Peyer's patch (tissue), 4 donors: ENCODE measurements at regions not wholly inside any gene's neighbourhood (a gene's known extent, or its start where the extent isn't known, plus 50 kb on each side); places are given as distances from the start of the nearest gene placed in this dataset.

Experiments
- DNase-seq, 3 donors: peaks; one replicate each; pipeline ENCODE4 v3.0.0-alpha.2; 2017 to 2019
- H3K27ac ChIP-seq, 4 donors: fragments of 200-600 bp; sonication (generic); one replicate each; pipeline ENCODE4 v1.5.1; 2016 to 2019
- H3K27me3 ChIP-seq, 2 donors: fragments of 200-600 bp; sonication (generic); one replicate each; pipeline ENCODE4 v1.5.1; 2019
- H3K36me3 ChIP-seq, 3 donors: fragments of 200-600 bp; sonication (generic); one replicate each; pipeline ENCODE4 v1.5.1; 2016 to 2019
- H3K4me1 ChIP-seq, 4 donors: fragments of 200-600 bp; sonication (generic); one replicate each; pipeline ENCODE4 v1.5.1; 2016 to 2019
- H3K4me3 ChIP-seq, 4 donors: fragments of 200-600 bp; sonication (generic); 1 replicate in 3 of 4; 2 replicates in 1 of 4; pipeline ENCODE4 v1.5.1; 2016 to 2019; ENCODE audit warnings: mild to moderate bottlenecking in 1 of 4
- H3K9me3 ChIP-seq, 4 donors: fragments of 200-600 bp; sonication (generic); one replicate each; pipeline ENCODE4 v1.5.1; 2016 to 2019; ENCODE audit warnings: mild to moderate bottlenecking in 1 of 4
- POLR2A ChIP-seq, 2 donors: fragments of 450-650 bp; IDR thresholded peaks; one replicate each; pipeline ENCODE4 v1.5.1; 2017; ENCODE audit warnings: antibody characterized with exemption in 2 of 2, mild to moderate bottlenecking in 2 of 2, moderate library complexity in 2 of 2
- TF ChIP-seq, protein P1 (sequence below), 6 experiments: fragments of 450-650 bp in 4 of 6; fragments of 200-600 bp in 2 of 6; sonication (generic) in 1 of 6; IDR thresholded peaks; one replicate each; pipeline ENCODE4 v1.5.1; 2017 to 2019; ENCODE audit warnings: antibody characterized with exemption in 6 of 6, mild to moderate bottlenecking in 3 of 6, moderate library complexity in 1 of 6

DNA sequence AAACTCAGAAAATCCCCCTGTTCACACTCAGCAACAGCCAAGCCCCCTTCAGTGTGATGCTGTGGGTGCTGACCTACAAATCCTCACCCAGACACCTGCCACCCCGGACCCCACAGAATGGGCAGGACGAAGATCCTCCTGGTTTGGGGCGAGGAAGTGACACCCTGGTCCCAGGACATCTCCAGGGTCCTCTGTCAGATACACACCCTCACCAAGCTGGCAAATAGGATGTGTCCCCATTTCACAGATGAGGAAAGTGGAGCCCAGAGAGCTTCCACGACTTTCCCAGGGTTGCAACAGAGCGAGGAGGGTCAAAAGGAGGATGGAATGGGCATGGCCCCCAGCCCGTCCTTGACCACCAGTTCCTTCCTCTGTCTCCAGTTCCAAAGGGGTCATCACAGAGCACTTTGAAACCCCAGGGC is 92.0 kb upstream of the AFDN start:
- no peaks in the 10 kb centered on the region for H3K9me3 ChIP-seq
- TF ChIP-seq, protein P1, sequence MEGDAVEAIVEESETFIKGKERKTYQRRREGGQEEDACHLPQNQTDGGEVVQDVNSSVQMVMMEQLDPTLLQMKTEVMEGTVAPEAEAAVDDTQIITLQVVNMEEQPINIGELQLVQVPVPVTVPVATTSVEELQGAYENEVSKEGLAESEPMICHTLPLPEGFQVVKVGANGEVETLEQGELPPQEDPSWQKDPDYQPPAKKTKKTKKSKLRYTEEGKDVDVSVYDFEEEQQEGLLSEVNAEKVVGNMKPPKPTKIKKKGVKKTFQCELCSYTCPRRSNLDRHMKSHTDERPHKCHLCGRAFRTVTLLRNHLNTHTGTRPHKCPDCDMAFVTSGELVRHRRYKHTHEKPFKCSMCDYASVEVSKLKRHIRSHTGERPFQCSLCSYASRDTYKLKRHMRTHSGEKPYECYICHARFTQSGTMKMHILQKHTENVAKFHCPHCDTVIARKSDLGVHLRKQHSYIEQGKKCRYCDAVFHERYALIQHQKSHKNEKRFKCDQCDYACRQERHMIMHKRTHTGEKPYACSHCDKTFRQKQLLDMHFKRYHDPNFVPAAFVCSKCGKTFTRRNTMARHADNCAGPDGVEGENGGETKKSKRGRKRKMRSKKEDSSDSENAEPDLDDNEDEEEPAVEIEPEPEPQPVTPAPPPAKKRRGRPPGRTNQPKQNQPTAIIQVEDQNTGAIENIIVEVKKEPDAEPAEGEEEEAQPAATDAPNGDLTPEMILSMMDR (IDR thresholded peaks at IDR 0.05) = no peak
- no peak for TF ChIP-seq POLR2A (IDR thresholded peaks at IDR 0.05)
- H3K27ac ChIP-seq = no peak overlapping the region
- DNase-seq = no peak
- peaks cover 0 to 6% (median 0%) of the 10 kb centered on the region in 4 donors for H3K4me1 ChIP-seq
- no peaks in the 10 kb centered on the region for H3K36me3 ChIP-seq
- no peaks in the 10 kb centered on the region for H3K27me3 ChIP-seq
- no peak overlapping the region for H3K4me3 ChIP-seq

DNA sequence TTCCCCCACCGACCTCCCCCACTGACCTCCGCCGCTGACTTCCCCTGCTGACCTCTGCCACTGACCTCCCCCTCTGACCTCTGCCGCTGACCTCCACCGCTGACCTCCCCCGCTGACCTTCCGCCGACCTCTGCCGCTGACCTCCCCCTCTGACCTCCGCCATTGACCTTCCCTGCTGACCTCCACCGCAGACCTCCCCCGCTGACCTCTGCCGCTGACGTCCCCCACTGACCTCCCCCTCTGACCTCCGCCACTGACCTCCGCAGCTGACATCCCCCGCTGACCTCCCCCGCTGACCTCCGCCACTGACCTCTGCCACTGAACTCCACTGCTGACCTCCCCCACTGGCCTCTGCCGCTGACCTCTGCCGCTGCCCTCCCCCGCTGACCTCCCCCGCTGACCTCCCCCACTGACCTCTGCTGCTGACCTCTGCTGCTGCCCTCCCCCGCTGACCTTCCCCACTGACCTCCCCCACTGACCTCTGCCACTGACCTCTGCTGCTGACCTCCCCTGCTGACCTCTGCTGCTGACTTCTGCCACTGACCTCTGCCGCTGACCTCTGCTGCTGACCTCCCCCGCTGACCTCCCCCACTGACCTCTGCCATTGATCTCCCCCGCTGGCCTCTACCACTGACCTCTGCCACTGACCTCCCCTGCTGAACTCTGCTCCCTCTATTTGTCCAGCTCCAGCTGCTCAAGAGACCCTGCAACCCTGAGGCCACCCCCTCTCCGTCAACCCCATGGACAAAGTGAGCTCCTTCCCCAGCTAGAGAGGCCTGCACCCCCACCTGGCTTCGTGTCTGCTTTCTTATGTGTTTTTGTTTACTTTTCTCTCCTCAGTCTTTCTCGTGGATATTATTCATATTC is 91.4 kb upstream of the AFDN start:
- H3K36me3 ChIP-seq = no peaks in the 10 kb centered on the region
- H3K9me3 ChIP-seq = no peaks in the 10 kb centered on the region
- TF ChIP-seq, protein P1 (IDR thresholded peaks at IDR 0.05) = no peak
- no peak for TF ChIP-seq POLR2A (IDR thresholded peaks at IDR 0.05)
- peak in 1 of 3 donors; percentile 38 for DNase-seq
- peaks cover 0 to 6% (median 0%) of the 10 kb centered on the region in 4 donors for H3K4me1 ChIP-seq
- no peaks in the 10 kb centered on the region for H3K27me3 ChIP-seq
- no peak overlapping the region for H3K4me3 ChIP-seq
- H3K27ac ChIP-seq = no peak overlapping the region

DNA sequence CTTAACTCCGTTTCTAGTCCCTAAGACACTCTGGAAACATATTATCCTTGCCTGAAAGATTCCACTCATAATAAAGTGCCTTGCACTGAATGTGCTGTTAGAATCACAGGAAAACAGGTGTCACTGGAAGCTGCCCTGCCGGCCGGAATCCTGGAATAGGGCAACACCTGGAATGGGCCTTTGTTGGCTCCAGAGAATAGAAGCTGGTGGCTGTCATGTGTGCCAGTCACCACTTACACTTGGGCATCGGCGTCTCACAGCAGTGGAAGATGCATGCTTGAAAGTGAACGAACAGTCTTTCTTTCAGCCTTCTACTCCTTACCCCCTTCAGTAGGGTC is 90.8 kb upstream of the AFDN start:
- Histone ChIP-seq H3K36me3 (no peaks in the 10 kb centered on the region), H3K9me3 (no peaks in the 10 kb centered on the region), H3K27me3 (no peaks in the 10 kb centered on the region), H3K27ac (no peak overlapping the region), H3K4me1 (peaks cover 0 to 6% (median 0%) of the 10 kb centered on the region in 4 donors), H3K4me3 (no peak overlapping the region)
- peak in 1 of 3 donors; percentile 24 for DNase-seq
- TF ChIP-seq, protein P1 (IDR thresholded peaks at IDR 0.05) = no peak
- no peak for TF ChIP-seq POLR2A (IDR thresholded peaks at IDR 0.05)

DNA sequence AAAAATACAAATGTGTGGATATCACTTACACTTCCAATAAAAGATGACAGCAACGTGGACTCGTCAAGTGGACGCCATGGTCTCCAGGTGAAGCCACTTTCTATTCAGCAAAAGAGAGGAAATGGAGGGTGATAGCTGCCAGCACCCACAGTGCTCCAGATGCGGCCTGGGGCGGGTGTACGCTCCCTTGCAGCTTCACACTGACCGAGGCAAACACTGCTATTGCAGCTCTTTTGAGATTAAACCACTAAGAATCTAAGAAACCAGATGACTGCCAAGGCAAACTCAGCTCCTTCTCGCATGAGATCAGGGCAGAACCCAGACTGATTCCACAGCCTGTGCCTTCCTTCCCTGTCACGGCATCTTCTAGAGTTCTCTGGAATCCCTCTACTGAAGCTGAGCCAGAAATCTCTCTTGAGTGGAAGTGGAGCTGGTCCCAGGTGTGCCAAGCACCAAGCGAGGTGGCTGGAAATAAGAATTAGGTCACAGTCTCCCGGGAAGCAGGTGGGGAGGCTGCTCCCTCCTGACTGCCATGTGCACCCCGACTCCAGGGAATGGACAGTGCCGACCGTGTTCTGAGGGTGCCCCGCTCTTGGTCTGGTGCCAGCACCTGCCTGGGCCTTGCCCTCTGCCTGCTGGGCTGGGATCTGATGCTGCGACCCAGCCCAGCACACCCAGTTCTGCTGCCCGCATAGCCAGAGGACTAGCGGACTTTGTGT is 90.1 kb upstream of the AFDN start:
- TF ChIP-seq POLR2A (IDR thresholded peaks at IDR 0.05) = no peak
- TF ChIP-seq, protein P1 (IDR thresholded peaks at IDR 0.05) = no peak
- no peaks in the 10 kb centered on the region for H3K9me3 ChIP-seq
- H3K27me3 ChIP-seq = no peaks in the 10 kb centered on the region
- no peaks in the 10 kb centered on the region for H3K36me3 ChIP-seq
- peaks cover 0 to 6% (median 0%) of the 10 kb centered on the region in 4 donors for H3K4me1 ChIP-seq
- no peak overlapping the region for H3K4me3 ChIP-seq
- no peak overlapping the region for H3K27ac ChIP-seq
- DNase-seq = peak in 1 of 3 donors; percentile 43

DNA sequence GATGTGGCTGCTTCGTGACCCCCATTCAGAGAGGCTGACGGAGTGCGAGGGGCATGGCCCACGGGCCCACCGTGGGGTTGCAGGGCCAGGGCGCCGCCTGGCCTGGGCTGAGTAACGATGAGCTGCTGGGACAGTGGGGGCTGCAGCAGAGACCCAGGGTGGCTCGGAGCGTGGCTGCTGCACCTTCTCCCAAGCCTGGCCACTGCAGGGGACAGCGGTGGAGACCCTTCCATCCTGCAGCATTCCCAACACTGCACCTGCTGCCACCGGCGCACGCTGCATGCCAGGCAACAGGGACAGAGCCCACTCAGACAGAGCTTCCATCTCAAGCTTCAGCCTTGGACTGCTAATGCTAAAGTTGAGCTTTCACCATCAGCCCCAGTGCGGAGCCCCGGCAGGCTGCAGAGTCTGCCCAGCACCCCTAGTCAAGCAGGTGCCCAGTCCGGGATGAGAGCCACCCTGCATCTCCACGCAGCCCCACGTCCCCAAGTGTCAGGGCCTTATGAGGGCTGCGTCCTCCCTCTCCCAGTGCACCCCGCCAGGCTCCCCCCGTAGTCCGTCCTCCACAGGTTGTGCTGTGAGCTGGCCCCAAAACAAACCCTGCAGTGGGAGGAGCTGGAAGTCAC is 89.4 kb upstream of the AFDN start:
- Histone ChIP-seq H3K4me3 (no peak overlapping the region), H3K36me3 (no peaks in the 10 kb centered on the region), H3K27me3 (no peaks in the 10 kb centered on the region), H3K27ac (no peak overlapping the region), H3K9me3 (no peaks in the 10 kb centered on the region), H3K4me1 (peaks cover 0 to 6% (median 0%) of the 10 kb centered on the region in 4 donors)
- TF ChIP-seq, protein P1 (IDR thresholded peaks at IDR 0.05) = no peak
- TF ChIP-seq POLR2A (IDR thresholded peaks at IDR 0.05) = no peak
- DNase-seq = peak in 1 of 3 donors; percentile 25
